Left cardiac atrium (tissue), 4 donors: ENCODE measurements at regions not wholly inside any gene's neighbourhood (a gene's known extent, or its start where the extent isn't known, plus 50 kb on each side); places are given as distances from the start of the nearest gene placed in this dataset.
"Not testable (repeated sequence)": the region's sequence is repeated elsewhere in the genome, so short reads cannot be mapped to it uniquely, and the experiment has no call there.

Source experiments
- ATAC-seq, 2 donors: fragments of 200-7000 bp; cut with Tn5 transposase; one replicate each; pipeline ENCODE4 v1.9.1; 2020; ENCODE audit warnings: mild to moderate bottlenecking in 2 of 2, moderate library complexity in 2 of 2
- DNase-seq: peaks from one replicate; pipeline ENCODE4 v3.0.0-alpha.2; 2020
- intact Hi-C, 2 donors: fragments of 100-400 bp; cut with DNase I; formaldehyde crosslinking; loops; one replicate each; pipeline versions ENCODE4 v1.14.1 to v1.15.1; 2022 to 2023
- donor health status: DM: no; HTN: yes; CAD: no.
- donor health status: DM: no; HTN: yes; CAD: no; lungs with severe emphysema.
- donor health status: DM: yes; HTN: yes; CAD: no.
- donor health status: Dilated cardiomyopathy.

DNA sequence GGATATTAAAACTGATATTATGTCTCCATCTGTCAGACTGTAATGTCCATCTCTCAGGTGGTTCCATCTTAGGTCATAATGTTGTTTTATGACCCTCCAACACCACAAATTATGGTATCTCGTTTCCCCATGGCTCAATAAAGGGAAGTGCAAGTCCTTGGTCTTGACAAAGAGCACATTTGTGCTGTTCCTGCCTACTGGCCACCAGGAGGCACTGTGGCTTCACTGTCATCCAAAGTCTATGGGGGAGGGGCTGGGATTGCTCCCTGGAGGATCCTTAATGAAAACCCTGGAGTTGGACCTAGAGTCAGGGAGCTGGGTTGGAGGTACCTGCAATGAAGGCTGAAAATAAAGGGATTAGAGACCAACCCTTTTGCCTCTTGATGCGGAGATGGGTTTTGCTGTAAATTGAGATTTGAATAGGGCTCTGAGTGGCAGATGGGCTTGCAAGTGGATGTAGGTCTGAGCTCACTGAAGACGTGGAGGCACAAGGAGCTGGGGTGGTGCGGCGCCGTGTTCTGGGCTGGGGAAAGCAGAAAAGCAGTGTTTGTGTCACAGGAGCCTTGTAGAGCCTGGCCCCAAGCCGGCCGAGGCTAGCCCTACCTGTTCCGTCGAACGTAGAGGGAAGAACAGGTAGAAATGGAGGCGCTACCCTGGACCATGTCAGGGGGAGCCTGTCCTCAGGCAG lies 180.5 kb upstream of the PRSS58 start:
- intact Hi-C loops = no loop called here
- no peak for DNase-seq
- ATAC-seq = peak in 1 of 2 donors; percentile 40

DNA sequence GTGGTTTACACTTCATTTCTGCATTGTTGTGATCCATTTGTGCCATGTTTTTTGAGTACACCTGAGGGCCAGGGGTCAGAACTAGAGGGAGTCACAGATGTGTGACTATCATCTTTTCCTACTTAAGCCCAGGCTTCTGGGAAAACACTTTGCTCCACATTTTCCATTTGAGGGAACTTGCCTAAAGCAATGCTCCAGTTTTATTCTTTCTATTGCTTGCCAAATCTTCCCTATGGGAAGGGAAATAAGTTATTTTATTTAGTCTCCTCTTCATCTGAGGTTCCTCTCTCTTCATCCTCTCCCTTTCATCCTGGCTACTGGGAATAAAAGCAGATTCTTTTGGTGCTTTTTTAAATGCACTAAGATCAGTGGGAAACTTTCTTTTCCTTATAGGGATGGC lies 179.9 kb upstream of the PRSS58 start:
- intact Hi-C loops = no loop called here
- ATAC-seq (no peak), DNase-seq (no peak)

DNA sequence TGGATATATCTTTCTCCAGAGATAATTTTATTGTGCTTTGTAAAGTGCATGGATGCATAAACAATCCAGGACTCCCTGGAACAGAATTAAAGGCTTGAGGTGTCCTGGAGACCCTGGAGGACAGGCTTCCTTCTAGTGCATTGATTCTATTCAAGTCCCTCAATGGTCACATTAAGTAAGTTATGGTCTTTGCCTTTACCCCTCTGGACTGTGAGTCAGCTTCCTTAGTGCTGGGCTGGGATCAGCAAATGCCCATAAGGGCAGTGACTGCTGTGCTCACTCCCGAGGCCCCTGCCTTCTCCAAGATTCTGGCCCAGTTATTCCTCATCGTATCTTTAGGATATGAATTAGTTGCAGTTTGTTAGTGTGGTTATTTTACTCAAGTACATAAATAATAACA lies 178.7 kb upstream of the PRSS58 start:
- intact Hi-C loops = no loop called here
- ATAC-seq (no peak), DNase-seq (no peak)

DNA sequence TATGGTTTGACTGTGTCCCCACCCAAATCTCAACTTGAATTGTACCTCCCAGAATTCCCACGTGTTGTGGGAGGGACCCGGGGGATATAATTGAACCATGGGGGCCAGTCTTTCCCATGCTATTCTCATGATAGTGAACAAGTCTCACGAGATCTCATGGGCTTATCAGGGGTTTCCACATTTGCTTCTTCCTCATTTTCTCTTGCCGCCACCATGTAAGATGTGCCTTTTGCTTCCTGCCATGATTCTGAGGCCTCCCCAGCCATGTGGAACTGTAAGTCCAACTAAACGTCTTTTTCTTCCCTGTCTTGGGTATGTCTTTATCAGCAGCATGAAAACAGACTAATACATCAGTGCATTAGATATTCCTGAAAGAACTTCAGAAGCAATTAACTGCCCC lies 177.7 kb upstream of the PRSS58 start:
- DNase-seq, ATAC-seq, intact Hi-C loops: not testable (repeated sequence)

DNA sequence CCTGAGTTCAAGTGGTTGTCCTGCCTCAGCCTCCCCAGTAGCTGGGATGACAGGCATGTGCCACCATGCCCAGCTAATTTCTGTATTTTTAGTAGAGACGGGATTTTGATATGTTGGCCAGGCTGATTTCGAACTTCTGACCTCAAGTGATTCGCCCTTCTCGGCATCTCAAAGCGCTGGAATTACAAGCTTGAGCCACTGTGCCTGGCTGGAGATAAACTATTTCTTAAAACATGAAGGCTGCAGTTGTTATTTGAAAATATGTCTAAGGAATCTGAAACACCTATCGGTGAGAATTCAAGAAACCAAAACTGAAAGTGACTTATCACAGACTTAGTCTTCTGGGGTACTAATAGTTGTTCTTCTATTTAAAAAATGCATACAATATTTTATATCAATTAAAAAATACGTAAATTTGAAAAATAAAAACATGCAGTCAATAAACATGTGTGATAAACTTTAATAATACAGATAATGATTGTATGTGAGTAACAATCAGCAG lies 176.9 kb upstream of the PRSS58 start:
- ATAC-seq (no peak), DNase-seq (no peak)
- intact Hi-C loops = no loop called here

DNA sequence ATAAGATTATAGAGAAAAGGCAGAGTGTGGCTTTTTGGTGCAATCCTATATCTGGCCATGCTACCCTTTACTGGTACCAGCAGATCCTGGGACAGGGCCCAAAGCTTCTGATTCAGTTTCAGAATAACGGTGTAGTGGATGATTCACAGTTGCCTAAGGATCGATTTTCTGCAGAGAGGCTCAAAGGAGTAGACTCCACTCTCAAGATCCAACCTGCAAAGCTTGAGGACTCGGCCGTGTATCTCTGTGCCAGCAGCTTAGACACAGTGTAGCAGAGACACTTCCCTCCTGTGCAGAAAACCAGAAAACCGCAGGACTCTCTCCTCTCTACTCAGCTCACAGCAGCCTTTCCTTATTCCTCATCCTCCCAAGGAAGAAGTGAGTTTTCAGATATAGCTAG lies 176.3 kb upstream of the PRSS58 start:
- ATAC-seq, intact Hi-C loops, DNase-seq: not testable (repeated sequence)

DNA sequence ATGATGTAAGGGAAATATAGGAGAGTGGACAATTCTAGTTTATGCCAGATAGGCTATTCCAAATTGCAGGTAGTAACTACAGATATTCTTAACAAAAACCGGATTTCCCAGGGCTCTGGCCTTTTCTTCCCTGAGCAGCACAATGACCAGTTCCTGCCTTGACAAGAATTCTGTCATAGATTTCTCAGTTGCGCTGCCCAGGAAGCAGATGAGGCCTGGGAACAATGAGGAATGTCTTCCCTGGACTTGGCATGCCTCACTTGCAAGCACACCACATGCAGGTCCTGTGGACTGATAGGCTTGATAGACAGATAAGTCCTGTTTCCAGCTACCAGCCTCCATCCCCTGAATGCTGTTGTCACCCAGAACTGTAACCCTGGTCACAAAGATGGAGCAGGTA lies 174.5 kb upstream of the PRSS58 start:
- DNase-seq (no peak), ATAC-seq (no peak)
- intact Hi-C loops = no loop called here

DNA sequence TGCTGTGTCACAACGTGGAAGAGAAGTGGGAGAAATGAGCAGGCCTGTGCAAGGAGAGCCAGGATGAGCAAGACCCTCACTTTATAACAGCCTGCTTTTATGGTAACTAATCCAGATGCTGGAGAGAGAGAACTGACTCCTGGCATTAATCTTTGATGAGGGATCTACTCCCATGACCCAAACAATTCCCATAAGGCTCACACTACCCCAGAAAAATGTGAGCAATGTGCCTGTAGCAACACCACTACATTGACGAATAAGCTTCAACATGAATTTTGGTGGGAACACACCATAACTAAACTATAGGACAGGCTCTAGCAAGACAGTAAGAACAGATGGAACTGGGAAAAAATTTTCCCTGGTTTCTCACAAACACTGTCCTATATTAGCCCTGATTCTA lies 173.6 kb upstream of the PRSS58 start:
- ATAC-seq (no peak), DNase-seq (no peak)
- intact Hi-C loops = no loop called here

DNA sequence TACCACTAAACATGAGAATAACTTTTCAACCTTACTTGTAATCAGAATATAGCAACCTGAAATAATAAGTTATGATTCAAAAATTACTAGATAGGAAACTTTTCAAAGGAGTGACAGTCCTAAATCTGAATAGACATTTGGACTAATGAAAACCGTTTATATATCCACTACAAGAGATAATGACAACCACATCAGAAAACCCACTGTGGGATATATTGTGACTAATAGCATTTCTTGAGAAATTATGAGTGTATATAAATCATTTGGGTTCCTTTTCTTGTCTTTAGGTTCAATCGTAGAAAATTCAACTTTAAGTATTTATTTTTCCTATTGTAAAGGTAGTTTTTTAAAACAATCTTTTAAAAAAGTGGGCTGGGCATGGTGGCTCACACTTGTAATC lies 170.2 kb upstream of the PRSS58 start:
- intact Hi-C loops = no loop called here
- DNase-seq (no peak), ATAC-seq (no peak)

DNA sequence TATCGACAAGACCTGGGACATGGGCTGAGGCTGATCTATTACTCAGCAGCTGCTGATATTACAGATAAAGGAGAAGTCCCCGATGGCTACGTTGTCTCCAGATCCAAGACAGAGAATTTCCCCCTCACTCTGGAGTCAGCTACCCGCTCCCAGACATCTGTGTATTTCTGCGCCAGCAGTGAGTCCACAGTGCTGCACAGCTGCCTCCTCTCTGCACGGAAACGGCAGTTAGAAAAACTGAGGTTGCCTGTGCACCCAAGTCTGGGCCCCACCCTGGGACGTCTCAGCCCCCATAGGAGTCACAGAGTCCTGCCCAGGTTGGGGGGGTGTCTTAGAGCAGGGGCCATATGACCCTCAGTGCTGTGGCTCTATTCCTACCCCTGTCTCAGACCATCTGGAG lies 167.4 kb upstream of the PRSS58 start:
- DNase-seq (no peak), ATAC-seq (no peak)
- intact Hi-C loops = no loop called here

DNA sequence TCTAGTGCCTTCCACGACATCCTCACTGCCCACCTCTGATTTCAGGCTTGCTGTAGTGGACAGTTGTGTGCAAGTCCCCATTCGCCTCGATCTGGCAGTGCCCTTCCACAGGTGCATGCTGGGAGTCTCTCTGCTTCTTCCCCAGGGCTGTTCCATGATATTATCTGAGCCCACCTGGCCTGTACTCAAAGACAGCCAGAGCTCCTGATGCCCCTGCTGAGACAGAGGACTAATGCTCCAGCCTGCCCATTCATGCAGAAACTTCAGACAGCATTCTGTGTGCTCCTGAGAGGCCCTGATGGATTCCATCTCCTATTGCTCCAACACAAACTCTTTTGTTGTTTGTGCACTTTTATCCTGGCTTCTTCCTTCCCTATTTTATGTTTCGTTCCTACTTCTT lies 164.8 kb upstream of the PRSS58 start:
- intact Hi-C loops = no loop called here
- ATAC-seq (no peak), DNase-seq (no peak)

DNA sequence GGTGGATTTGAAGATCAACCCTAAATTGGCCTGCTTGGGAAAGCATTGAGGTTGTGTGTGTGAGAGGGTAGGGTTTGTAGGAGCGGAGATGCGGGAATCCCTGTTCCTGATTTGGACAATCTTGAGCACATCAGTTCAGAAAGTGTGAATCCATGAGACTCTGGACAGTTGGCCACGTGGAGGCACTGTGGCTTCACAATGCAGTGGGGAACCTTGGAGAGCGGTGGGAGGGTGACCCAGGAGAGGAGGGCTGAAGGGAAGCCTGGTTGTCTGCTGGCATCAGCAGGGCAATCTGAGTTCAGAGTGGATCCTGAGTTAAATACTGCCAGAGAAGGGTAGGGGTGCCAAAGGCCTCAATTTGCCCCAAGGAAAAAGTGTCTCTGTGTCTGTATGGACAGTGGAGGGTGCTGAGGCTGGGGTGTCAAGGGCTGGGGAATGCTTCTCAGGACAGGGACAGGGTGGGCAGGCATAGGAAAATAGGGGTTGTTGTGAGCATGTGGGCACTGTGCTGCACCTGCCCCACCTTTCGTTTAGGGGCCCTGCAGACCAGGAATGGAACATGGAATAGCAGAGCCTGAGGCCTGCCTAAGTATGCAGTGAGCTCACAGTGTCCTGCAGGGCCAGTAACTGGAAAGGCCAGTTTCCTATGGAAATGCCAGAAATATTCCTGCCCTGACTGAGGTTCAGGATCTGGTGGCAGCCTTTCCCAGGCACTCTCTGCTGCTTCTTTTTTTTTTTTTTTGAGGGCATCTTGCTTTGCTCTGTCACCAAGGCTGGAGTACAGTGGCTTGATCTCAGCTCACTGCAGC lies 162.9 kb upstream of the PRSS58 start:
- DNase-seq (no peak), ATAC-seq (no peak)
- intact Hi-C loops = no loop called here

DNA sequence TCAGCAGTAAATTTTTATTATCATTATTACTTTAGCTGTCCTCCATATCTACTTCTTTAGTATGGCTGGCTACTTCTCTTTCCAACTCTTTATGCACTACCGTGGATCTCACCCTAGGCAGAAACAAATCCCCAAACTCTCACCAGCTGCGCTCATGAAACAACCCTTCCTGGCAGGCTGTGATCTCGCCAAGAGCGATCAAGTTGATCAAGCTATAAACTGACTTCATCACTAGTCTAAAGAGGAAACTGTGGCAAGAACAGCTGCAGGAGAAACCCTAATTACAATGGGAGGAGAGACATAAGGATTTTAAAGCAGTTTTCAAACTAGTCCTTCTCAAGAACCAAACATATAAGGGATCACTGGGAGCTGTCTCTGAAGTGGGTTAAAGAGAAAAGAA lies 160.5 kb upstream of the PRSS58 start:
- ATAC-seq (no peak), DNase-seq (no peak)
- intact Hi-C loops = no loop called here

DNA sequence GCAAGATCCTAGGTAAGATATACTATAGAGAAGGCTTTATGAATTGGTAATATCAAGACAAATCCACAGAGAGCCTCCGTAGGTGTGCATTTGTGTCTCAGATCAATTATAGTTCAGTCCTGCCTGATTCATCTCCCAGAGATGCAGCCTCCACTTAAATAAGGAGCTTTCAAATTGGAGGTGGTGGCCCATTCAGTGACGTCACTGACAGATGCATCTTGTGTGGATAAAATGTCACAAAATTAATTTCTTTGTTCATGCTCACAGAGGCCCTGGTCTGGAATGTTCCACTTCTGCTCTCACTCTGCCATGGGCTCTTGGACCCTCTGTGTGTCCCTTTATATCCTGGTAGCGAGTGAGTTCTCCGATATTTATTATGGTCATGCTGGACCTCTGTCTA lies 157.1 kb upstream of the PRSS58 start:
- ATAC-seq = no peak
- no peak for DNase-seq
- intact Hi-C loops = no loop called here

DNA sequence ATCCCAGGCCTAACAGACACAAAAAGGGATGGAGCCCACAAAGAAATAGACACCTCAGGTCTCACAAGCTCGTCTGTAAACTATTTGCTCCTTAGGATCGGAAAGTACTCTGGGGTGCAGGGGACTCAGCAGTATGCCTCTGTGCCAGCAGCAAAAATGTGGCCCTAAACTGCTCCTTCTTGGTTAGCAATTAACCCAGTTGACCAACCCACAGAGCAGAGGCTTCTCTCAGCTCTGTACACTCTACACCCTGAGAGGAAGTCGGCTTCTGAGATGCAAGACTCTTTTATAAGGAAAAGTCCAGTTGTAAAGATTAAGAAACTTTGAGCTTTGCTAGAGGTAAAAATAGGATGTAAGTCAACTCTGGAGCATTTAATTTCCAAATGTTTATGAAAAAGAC lies 156.3 kb upstream of the PRSS58 start:
- ATAC-seq (no peak), DNase-seq (no peak)
- intact Hi-C loops = no loop called here

DNA sequence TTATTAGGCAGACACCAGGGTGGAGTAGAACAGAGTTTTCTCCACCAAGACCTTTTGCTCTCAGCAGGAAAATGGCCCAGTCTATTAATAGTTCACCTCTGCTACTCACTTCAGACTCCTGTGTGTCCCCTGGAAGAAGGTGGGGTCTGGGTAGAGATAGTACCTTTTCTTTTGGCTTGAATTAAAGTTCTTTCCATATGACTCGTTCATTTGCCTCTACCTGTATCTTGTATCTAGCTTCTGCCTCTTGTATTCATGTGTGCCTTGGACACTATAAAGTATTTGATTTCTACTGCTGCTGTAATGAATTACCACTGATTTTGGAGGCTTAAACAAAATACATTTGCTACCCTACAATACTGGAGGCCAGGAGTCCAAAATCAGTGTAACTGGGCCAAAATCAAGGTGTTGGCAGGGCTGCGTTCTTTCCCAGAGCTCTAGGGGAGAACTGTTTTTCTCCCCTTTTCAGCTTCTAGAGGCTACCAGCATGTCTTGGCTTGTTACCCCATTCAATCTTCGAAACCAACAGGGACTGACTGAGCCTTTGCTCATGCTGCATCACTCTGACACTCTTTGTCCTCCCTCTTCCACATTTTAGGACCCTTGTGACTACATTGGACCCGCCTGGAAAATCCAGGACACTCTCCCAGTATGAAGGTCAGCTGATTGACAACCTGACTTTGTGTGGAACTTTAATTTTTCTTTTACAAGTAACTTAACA lies 155.6 kb upstream of the PRSS58 start:
- no peak for ATAC-seq

DNA sequence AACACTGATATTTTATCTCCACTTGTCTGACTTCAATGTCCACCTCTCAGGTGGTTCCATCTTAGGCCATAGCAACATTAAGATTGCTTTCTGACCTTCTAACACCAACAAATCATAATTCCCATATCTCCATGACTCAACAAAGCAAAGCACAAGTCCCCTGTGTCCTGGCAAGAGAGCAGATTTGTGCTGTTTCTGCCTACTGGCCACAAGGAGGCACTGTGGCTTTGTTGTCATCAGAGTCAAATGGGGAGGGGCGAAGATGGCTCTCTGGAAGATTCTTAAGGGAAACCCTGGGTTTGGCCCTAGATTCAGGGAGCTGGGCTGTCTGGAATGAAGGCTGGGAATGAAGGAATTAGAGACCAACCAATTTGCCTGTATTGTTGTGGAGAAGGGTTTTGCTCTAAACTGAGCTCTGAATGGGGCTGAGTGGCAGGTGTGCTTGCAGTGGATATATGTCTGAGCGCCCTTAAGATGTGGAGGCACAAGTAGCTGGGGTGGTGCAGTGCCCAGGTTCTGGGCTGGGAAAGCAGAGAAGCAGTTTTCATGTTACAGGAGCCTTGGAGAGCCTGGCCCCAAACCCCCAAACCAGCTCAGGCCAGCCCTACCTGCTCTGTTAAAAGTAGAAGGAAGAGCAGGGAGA lies 154.8 kb upstream of the PRSS58 start:
- intact Hi-C loops = no loop called here
- no peak for ATAC-seq
- no peak for DNase-seq

More for the DNA sequence above, 155.6 kb upstream of the PRSS58 start:
- intact Hi-C loops = no loop called here
- DNase-seq = no peak

DNA sequence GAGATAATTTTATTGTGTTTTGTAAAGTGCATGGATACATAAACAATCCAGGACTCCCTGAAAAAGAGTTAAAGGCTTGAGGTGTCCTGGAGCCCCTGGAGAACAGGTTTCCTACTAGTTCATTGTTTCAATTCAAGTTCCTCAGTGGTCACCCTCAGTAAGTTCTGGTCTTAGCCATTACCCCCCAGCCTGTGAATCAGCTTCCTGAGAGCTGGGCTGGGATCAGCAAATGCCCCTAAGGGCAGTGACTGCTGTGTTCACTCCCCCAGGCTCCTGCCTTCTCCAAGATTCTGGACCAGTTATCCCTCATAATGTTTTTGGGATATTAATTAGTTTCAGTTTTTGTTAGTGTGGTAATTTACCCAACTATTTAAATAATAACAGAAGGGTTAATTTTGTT lies 151.6 kb upstream of the PRSS58 start:
- DNase-seq = no peak
- intact Hi-C loops = no loop called here
- ATAC-seq = no peak

DNA sequence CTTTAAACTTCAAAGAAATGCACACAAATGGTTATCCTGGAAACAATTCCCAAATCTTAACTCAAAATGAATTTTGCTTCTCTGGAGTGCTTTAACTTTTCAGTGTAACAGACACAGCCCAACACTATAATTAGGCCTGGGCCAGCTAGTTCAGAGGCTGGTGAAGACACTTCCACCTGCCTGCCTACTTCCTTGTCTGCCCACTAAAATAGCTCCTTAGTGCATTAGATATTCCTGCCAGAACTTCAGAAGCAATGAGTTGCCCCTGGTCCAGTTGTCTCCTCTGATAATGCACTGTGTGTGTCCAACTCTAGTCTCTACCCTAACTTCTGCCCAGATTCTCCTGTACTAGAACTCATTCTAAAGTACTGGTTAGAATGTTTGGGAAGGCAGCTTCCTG lies 150.9 kb upstream of the PRSS58 start:
- intact Hi-C loops = no loop called here
- no peak for ATAC-seq
- DNase-seq = no peak
